Muscle layer of duodenum (tissue), 2 donors: ENCODE measurements at regions not wholly inside any gene's neighbourhood (a gene's known extent, or its start where the extent isn't known, plus 50 kb on each side); places are given as distances from the start of the nearest gene placed in this dataset.
"Not testable (repeated sequence)": the region's sequence is repeated elsewhere in the genome, so short reads cannot be mapped to it uniquely, and the experiment has no call there.

Source experiments
- H3K27ac ChIP-seq: one replicate; pipeline ENCODE4 v1.7.0; 2013; ENCODE audit warnings: mild to moderate bottlenecking, low read length
- H3K27me3 ChIP-seq: one replicate; pipeline ENCODE4 v1.7.0; 2013; ENCODE audit warnings: low read depth, mild to moderate bottlenecking, control low read depth, low read length
- H3K36me3 ChIP-seq, 2 donors: one replicate each; pipeline ENCODE4 v1.7.0; 2013; ENCODE audit warnings: low read length in 2 of 2, control low read depth in 1 of 2, mild to moderate bottlenecking in 1 of 2; ENCODE audit not compliant: insufficient read depth in 2 of 2, control insufficient read depth in 1 of 2
- H3K4me1 ChIP-seq, 2 donors: one replicate each; pipeline ENCODE4 v1.7.0; 2013; ENCODE audit warnings: low read length in 2 of 2, mild to moderate bottlenecking in 2 of 2, control low read depth in 1 of 2, moderate library complexity in 1 of 2; ENCODE audit not compliant: insufficient read depth in 2 of 2, control insufficient read depth in 1 of 2
- H3K4me3 ChIP-seq, 2 donors: one replicate each; pipeline ENCODE4 v1.7.0; 2013; ENCODE audit warnings: low read length in 2 of 2, low read depth in 1 of 2, mild to moderate bottlenecking in 1 of 2
- H3K9me3 ChIP-seq, 2 donors: one replicate each; pipeline ENCODE4 v1.7.0; 2013; ENCODE audit warnings: low read length in 2 of 2, control low read depth in 1 of 2, mild to moderate bottlenecking in 1 of 2; ENCODE audit not compliant: control insufficient read depth in 1 of 2
- donor health status: healthy.

GRCh38 chr21:23926430-23926829 is 1680.9 kb downstream of the MRPL39 start:
- H3K27me3 ChIP-seq, H3K36me3 ChIP-seq, H3K27ac ChIP-seq, H3K9me3 ChIP-seq, H3K4me1 ChIP-seq, H3K4me3 ChIP-seq: not testable (repeated sequence)

- no peaks in the 10 kb centered on the region for H3K9me3 ChIP-seq
- H3K4me1 ChIP-seq: no peaks in the 10 kb centered on the region
These were observed 1685.4 kb downstream of the MRPL39 start for GRCh38 chr21:23921670-23922418.

DNA sequence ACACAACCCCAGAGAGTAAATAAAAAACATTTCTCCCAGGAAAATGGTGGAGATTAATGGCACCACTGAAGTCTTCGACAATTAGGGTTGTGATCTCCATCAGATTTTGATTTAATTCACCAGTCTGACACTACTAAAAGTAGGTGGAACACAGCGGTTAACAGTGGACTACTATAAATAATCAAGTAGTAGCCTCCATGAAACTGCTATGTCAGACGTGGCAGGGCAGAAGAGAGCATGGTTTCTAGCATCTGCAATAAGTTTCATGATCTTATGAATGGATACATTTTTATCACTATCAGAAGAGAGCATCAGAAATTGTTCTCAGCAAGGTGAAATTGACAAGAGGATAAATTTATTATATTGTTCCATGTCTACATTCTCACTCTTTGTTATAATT is 1706.6 kb downstream of the MRPL39 start:
- Histone ChIP-seq H3K4me1 (no peaks in the 10 kb centered on the region), H3K36me3 (no peaks in the 10 kb centered on the region), H3K4me3 (no peak overlapping the region), H3K27ac (no peak overlapping the region), H3K9me3 (no peaks in the 10 kb centered on the region), H3K27me3 (no peaks in the 10 kb centered on the region)

More at GRCh38 chr21:23921670-23922418, 1685.4 kb downstream of the MRPL39 start:
- no peak overlapping the region for H3K4me3 ChIP-seq
- no peaks in the 10 kb centered on the region for H3K36me3 ChIP-seq
- H3K27me3 ChIP-seq: no peaks in the 10 kb centered on the region
- H3K27ac ChIP-seq: no peak overlapping the region

GRCh38 chr21:23899561-23899960 is 1707.7 kb downstream of the MRPL39 start:
- Histone ChIP-seq H3K9me3 (no peaks in the 10 kb centered on the region), H3K27me3 (no peaks in the 10 kb centered on the region), H3K36me3 (no peaks in the 10 kb centered on the region), H3K4me1 (no peaks in the 10 kb centered on the region), H3K27ac (no peak overlapping the region), H3K4me3 (no peak overlapping the region)

DNA sequence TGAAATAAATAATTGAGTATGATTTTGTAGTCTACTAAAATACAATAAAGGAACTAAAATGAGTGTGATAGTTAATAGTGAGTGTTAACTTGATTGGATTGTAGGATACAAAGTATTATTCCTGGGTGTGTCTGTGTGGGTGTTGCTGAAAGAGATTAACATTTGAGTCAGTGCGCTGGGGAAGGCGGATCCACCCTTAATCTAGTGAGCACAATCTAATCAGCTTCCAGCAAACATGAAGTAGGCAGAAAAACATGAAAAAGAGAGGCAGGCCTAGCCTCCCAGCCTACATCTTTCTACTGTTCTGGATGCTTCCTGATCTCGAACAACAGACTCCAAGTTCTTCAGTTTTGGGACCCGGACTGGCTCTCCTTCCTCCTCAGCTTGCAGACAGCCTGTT is 1716.6 kb downstream of the MRPL39 start:
- Histone ChIP-seq H3K27me3 (no peaks in the 10 kb centered on the region), H3K4me3 (no peak overlapping the region), H3K27ac (no peak overlapping the region), H3K4me1 (no peaks in the 10 kb centered on the region), H3K36me3 (no peaks in the 10 kb centered on the region), H3K9me3 (no peaks in the 10 kb centered on the region)

DNA sequence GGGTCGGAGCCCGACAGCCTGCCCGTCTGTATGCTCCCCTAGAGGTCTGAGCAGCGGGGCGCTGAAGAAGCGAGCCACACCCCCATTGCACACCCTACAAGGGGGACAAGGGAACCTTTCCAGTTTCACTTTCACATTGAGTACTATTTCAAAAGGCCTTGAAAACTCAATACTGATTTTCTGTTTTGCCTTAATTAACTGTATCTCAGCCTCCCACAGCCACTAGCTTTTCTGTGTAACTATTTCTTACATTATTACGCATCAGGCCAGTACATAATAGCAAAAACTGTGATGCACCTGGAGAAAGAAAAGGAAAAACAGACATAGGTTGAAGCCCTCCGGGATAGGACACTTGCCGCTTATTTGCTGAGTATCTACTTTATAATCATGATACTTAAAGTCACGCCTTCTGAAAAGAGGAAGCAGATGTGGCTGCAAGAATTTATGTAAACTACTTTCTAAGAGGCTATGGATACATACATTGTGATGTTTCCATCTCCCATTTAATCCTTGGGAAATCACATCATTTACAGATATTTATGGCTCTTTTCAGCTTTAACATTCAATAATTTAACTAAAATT is 1719.5 kb downstream of the MRPL39 start:
- Histone ChIP-seq H3K9me3 (no peaks in the 10 kb centered on the region), H3K36me3 (no peaks in the 10 kb centered on the region), H3K27me3 (no peaks in the 10 kb centered on the region), H3K27ac (no peak overlapping the region), H3K4me1 (no peaks in the 10 kb centered on the region), H3K4me3 (no peak overlapping the region)

DNA sequence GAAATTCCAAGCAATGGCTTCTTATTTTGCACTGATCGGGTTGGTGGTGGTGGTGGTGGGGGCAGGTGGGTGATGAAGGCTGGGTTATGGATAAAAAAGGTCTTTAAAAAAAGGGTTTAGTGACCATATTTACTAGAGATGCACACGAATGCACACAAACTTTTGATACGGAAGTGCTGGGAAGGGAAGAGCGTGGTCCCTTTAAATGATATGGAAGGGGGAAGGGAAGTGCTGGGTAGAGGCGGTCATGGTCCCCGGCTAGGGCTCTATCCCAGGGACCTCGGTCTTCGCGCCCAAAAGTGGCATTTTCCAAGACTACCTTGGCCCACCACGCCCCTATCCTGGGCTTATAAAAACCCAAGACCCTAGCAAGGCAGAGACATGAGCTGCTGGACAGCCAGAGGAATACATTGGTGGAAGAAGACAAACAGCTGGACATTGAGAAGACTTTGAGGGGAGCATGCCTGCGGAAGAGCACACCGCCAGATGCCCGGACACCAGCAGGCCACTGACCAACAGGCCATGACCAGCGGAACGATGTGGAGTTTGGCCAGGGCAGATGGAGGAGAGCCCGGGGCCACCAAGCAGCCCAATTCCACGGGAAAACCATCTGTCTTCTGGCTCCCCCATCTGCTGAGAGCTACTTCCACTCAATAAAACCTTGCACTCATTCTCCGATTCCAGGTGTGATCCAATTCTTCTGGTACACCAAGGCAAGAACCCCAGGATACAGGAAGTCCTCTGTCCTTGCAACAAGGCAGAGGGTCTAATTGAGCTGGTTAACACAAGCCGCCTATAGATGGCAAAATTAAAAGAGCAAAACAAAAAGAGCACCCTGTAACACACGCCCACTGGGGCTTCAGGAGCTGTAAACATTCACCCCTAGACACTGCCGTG is 1720.2 kb downstream of the MRPL39 start:
- H3K36me3 ChIP-seq: no peaks in the 10 kb centered on the region
- no peaks in the 10 kb centered on the region for H3K9me3 ChIP-seq
- H3K27me3 ChIP-seq: no peaks in the 10 kb centered on the region
- H3K4me3 ChIP-seq: no peak overlapping the region
- H3K4me1 ChIP-seq: no peaks in the 10 kb centered on the region
- H3K27ac ChIP-seq: no peak overlapping the region

GRCh38 chr21:23881783-23882182 is 1725.5 kb downstream of the MRPL39 start:
- Histone ChIP-seq H3K4me3 (no peak overlapping the region), H3K27ac (no peak overlapping the region), H3K4me1 (no peaks in the 10 kb centered on the region), H3K9me3 (no peaks in the 10 kb centered on the region), H3K27me3 (no peaks in the 10 kb centered on the region), H3K36me3 (no peaks in the 10 kb centered on the region)

GRCh38 chr21:23876925-23877558 is 1730.2 kb downstream of the MRPL39 start:
- Histone ChIP-seq H3K27ac (no peak overlapping the region), H3K27me3 (no peaks in the 10 kb centered on the region), H3K4me3 (no peak overlapping the region), H3K9me3 (no peaks in the 10 kb centered on the region), H3K36me3 (no peaks in the 10 kb centered on the region), H3K4me1 (no peaks in the 10 kb centered on the region)

GRCh38 chr21:23874271-23874670 is 1733.0 kb downstream of the MRPL39 start:
- Histone ChIP-seq H3K9me3 (no peaks in the 10 kb centered on the region), H3K36me3 (no peaks in the 10 kb centered on the region), H3K27me3 (no peaks in the 10 kb centered on the region), H3K27ac (no peak overlapping the region), H3K4me1 (no peaks in the 10 kb centered on the region), H3K4me3 (no peak overlapping the region)

GRCh38 chr21:23861911-23862504 is 1745.3 kb downstream of the MRPL39 start:
- no peaks in the 10 kb centered on the region for H3K36me3 ChIP-seq
- no peak overlapping the region for H3K4me3 ChIP-seq
- H3K27me3 ChIP-seq: no peaks in the 10 kb centered on the region
- no peaks in the 10 kb centered on the region for H3K4me1 ChIP-seq
- no peak overlapping the region for H3K27ac ChIP-seq
- H3K9me3 ChIP-seq: no peaks in the 10 kb centered on the region
